Endothelial cell of umbilical vein (primary cell): ENCODE measurements at regions not wholly inside any gene's neighbourhood (a gene's known extent, or its start where the extent isn't known, plus 50 kb on each side); places are given as distances from the start of the nearest gene placed in this dataset.

Experiments
- BruUV-seq: library from RNA; stranded (reverse); fragments of 400-500 nt; replicated peaks from 2 replicates; lab custom pipeline; 2021; lab: Mats Ljungman, UMichigan
- CTCF ChIA-PET: fragments of 300-600, 350-600 bp; sonication (Branson Sonifier 250); formaldehyde crosslinking; loops from one replicate; lab custom pipeline; 2021; ENCODE audit warnings: antibody characterized with exemption, inconsistent platforms; lab: Charles Lee
- POLR2A ChIA-PET: fragments of 300-600, 350-600 bp; sonication (Branson Sonifier 250); formaldehyde crosslinking; loops from one replicate; lab custom pipeline; 2021; ENCODE audit warnings: antibody characterized with exemption, inconsistent platforms; lab: Charles Lee
- DNase-seq: peaks from one replicate; pipeline ENCODE4 v3.0.0-alpha.2; 2011; ENCODE audit warnings: low read depth, low spot score
- FAIRE-seq: peaks from 2 replicates; lab custom pipeline; 2011; peaks lifted over from hg19 to GRCh38; lab: Jason Lieb, UNC
- H2AFZ ChIP-seq: 2 replicates; pipeline ENCODE4 v1.6.0; 2012; ENCODE audit warnings: low read depth, low read length, control low read depth, inconsistent platforms
- H3K27ac ChIP-seq: 2 replicates; pipeline ENCODE4 v1.5.1; 2011; ENCODE audit warnings: low read depth, mild to moderate bottlenecking, control low read depth, low read length, moderate library complexity; ENCODE audit not compliant: insufficient read depth
- H3K27me3 ChIP-seq, 2 experiments: 2 replicates each; pipeline versions ENCODE4 v1.6.0 to v1.6.1; 2011; ENCODE audit warnings: low read length in 2 of 2, mixed read lengths in 1 of 2; ENCODE audit not compliant: control insufficient read depth in 2 of 2, insufficient read depth in 2 of 2
- H3K36me3 ChIP-seq, 2 experiments: 2 replicates in 1 of 2; 3 replicates in 1 of 2; pipeline ENCODE4 v1.5.1; 2011; ENCODE audit warnings: low read length in 2 of 2, mild to moderate bottlenecking in 1 of 2, moderate library complexity in 1 of 2; ENCODE audit not compliant: control insufficient read depth in 2 of 2, insufficient read depth in 2 of 2; ENCODE audit errors: extremely low read depth in 1 of 2
- H3K4me1 ChIP-seq: 3 replicates; pipeline ENCODE4 v1.5.1; 2011; ENCODE audit warnings: mild to moderate bottlenecking, low read length; ENCODE audit not compliant: control insufficient read depth, insufficient read depth; ENCODE audit errors: extremely low read depth
- H3K4me2 ChIP-seq: 2 replicates; pipeline ENCODE4 v1.6.1; 2011; ENCODE audit warnings: low read length, control low read depth, mixed read lengths; ENCODE audit not compliant: insufficient read depth
- H3K4me3 ChIP-seq, 3 experiments: fragments of 200-600 bp in 1 of 3; sonication (generic), shearing (Covaris generic) in 1 of 3; replicated peaks in 1 of 3; 2 replicates each; pipeline ENCODE4 v1.5.1; 2011 to 2016; ENCODE audit warnings: control low read depth in 3 of 3, low read length in 3 of 3, mild to moderate bottlenecking in 2 of 3, inconsistent platforms in 1 of 3, low read depth in 1 of 3, moderate library complexity in 1 of 3; ENCODE audit not compliant: insufficient read depth in 1 of 3
- H3K79me2 ChIP-seq: 2 replicates; pipeline ENCODE4 v1.6.0; 2012; ENCODE audit warnings: low read length, inconsistent platforms; ENCODE audit not compliant: control insufficient read depth, insufficient read depth
- H3K9ac ChIP-seq: replicated peaks from 2 replicates; pipeline ENCODE3; 2011; ENCODE audit warnings: low read length, control low read depth; ENCODE audit not compliant: insufficient read depth; ENCODE audit errors: extremely low read depth
- H3K9me1 ChIP-seq: replicated peaks from 3 replicates; pipeline ENCODE4 v1.6.0; 2011; ENCODE audit warnings: mild to moderate bottlenecking, low read length; ENCODE audit not compliant: control insufficient read depth, insufficient read depth; ENCODE audit errors: extremely low read depth
- H3K9me3 ChIP-seq: replicated peaks from 2 replicates; pipeline ENCODE4 v1.5.1; 2012; ENCODE audit warnings: low read length, inconsistent platforms; ENCODE audit not compliant: control insufficient read depth, insufficient read depth
- H4K20me1 ChIP-seq: replicated peaks from 2 replicates; pipeline ENCODE3; 2011; ENCODE audit warnings: mild to moderate bottlenecking, low read length; ENCODE audit not compliant: control insufficient read depth, insufficient read depth; ENCODE audit errors: extremely low read depth
- EZH2 ChIP-seq: IDR thresholded peaks from 2 replicates; pipeline ENCODE4 v1.6.1; 2012; ENCODE audit warnings: borderline replicate concordance, low read depth, mild to moderate bottlenecking, moderate library complexity, low read length, inconsistent platforms; ENCODE audit not compliant: severe bottlenecking
- FOS ChIP-seq: IDR thresholded peaks from 2 replicates; pipeline ENCODE4 v1.6.1; 2011; ENCODE audit warnings: mild to moderate bottlenecking, low read length, moderate library complexity, borderline replicate concordance; ENCODE audit not compliant: insufficient read depth
- GATA2 ChIP-seq: IDR thresholded peaks from 2 replicates; pipeline ENCODE4 v1.7.0; 2011; ENCODE audit warnings: low read depth, mild to moderate bottlenecking, moderate library complexity, mixed read lengths, low read length; ENCODE audit not compliant: insufficient read length, insufficient read depth
- JUN ChIP-seq: IDR thresholded peaks from 2 replicates; pipeline ENCODE4 v1.6.1; 2011; ENCODE audit warnings: borderline replicate concordance, low read depth; ENCODE audit not compliant: insufficient read length, insufficient read depth
- MYC ChIP-seq: IDR thresholded peaks from one replicate; pipeline ENCODE4 v1.6.1; 2011; ENCODE audit warnings: mild to moderate bottlenecking, low read depth, low read length
- POLR2A ChIP-seq: IDR thresholded peaks from 2 replicates; pipeline ENCODE4 v1.6.1; 2012; ENCODE audit warnings: low read depth, mild to moderate bottlenecking, control low read depth, low read length
- POLR2AphosphoS5 ChIP-seq: IDR thresholded peaks from 2 replicates; pipeline ENCODE4 v1.6.1; 2012; ENCODE audit warnings: low read depth, mild to moderate bottlenecking, control low read depth, low read length, moderate library complexity; ENCODE audit not compliant: insufficient read depth
- dilution Hi-C: fragments of 300-500 bp; cut with MboI; formaldehyde crosslinking; loops from one replicate; pipeline ENCODE4 v1.15.0; 2019; ENCODE audit warnings: low sequenced_read_pairs; ENCODE audit not compliant: extremely low pct_ligation_motif_present
- intact Hi-C: fragments of 100-400 bp; cut with micrococcal nuclease; formaldehyde crosslinking; loops from one replicate; pipeline ENCODE4 v1.10.0; 2022
- TF ChIP-seq, protein P1 (sequence below), 2 donors: IDR thresholded peaks; 1 replicate in 1 of 2; 2 replicates in 1 of 2; pipeline ENCODE4 v1.5.1; 2011; ENCODE audit warnings: low read length in 2 of 2, mild to moderate bottlenecking in 2 of 2, moderate library complexity in 2 of 2, control low read depth in 1 of 2, inconsistent platforms in 1 of 2, low read depth in 1 of 2; ENCODE audit not compliant: insufficient read depth in 1 of 2; ENCODE audit errors: extremely low read depth in 1 of 2
- TF ChIP-seq, protein P2 (sequence below): IDR thresholded peaks from 2 replicates; pipeline ENCODE4 v1.6.1; 2011; ENCODE audit not compliant: insufficient read depth, insufficient read length

DNA sequence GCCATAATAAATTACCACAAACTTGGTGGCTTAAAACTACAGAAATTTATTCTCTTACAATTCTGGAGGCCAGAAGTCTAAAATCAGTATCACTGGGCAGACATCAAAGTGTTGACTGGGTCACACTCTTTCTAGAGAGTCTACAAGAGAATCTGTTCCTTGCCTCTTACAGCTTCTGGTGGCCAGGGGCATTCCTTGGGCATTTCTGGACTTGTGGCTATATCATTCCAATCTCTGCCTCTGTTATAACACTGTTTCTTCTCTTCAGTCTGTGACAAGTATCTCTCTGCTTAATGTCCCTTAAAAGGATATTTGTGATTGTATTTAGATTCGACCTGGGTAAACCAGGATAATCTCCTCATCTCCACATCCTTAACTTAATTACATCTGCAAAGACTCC is 207.3 kb upstream of the DCAF8L1 start:
- Histone ChIP-seq H3K27ac (peak overlapping the region; percentile 34), H3K36me3 (no peaks in the 10 kb centered on the region), H3K9ac (no peak overlapping the region), H3K4me3 (no peak overlapping the region), H3K9me3 (no peaks in the 10 kb centered on the region), H3K79me2 (no peaks in the 10 kb centered on the region), H3K4me1 (peaks cover 5% of the 10 kb centered on the region), H2AFZ (no peak overlapping the region), H3K4me2 (no peak overlapping the region), H3K9me1 (no peaks in the 10 kb centered on the region), H3K27me3 (no peaks in the 10 kb centered on the region), H4K20me1 (no peaks in the 10 kb centered on the region)
- TSS peak; percentile 93 for BruUV-seq
- dilution Hi-C loops = no loop called here
- FAIRE-seq (no peak), DNase-seq (no peak)
- POLR2A ChIA-PET = no interaction called here
- CTCF ChIA-PET = interaction anchor here (1.4 kb wide), 1 partner anchor 1715 kb away, joined by 4 read pairs; no protein-coding TSS in a partner anchor
- intact Hi-C loops = no loop called here
- TF ChIP-seq JUN = no peak
- no peak for TF ChIP-seq GATA2
- TF ChIP-seq, protein P1, sequence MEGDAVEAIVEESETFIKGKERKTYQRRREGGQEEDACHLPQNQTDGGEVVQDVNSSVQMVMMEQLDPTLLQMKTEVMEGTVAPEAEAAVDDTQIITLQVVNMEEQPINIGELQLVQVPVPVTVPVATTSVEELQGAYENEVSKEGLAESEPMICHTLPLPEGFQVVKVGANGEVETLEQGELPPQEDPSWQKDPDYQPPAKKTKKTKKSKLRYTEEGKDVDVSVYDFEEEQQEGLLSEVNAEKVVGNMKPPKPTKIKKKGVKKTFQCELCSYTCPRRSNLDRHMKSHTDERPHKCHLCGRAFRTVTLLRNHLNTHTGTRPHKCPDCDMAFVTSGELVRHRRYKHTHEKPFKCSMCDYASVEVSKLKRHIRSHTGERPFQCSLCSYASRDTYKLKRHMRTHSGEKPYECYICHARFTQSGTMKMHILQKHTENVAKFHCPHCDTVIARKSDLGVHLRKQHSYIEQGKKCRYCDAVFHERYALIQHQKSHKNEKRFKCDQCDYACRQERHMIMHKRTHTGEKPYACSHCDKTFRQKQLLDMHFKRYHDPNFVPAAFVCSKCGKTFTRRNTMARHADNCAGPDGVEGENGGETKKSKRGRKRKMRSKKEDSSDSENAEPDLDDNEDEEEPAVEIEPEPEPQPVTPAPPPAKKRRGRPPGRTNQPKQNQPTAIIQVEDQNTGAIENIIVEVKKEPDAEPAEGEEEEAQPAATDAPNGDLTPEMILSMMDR (IDR thresholded peaks at IDR 0.05; ENCODE audit: extremely low read depth in 1 of 2, insufficient read depth in 1 of 2, low read depth in 1 of 2, low read length in 2 of 2) = no peak
- no peak for TF ChIP-seq POLR2AphosphoS5
- TF ChIP-seq MYC = no peak
- no peak for TF ChIP-seq POLR2A

DNA sequence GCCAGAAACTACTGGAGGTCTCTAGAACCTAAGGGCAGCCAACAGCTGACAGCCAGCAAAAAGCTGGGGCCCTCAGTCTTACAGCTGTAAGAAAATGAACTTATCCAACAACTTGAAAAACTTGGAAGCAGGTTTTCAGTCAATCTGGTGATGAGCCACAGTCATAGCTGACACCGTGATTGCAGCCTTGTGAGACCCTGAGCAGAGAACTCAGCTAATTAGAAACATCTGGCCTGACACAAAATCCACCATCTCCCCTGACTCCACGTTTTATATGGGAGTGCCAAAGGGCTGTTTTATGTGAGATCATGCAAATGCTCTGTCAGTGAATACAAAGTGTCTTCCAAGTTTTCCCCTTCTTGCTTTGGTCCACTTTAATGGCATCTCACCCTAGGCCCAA is 198.8 kb upstream of the DCAF8L1 start:
- H3K27ac ChIP-seq = no peak overlapping the region
- dilution Hi-C loops (no loop called here), intact Hi-C loops (no loop called here)
- no peaks in the 10 kb centered on the region for H3K79me2 ChIP-seq
- H3K36me3 ChIP-seq = no peaks in the 10 kb centered on the region
- no peaks in the 10 kb centered on the region for H3K27me3 ChIP-seq
- DNase-seq = no peak
- no TSS peak for BruUV-seq
- no peak overlapping the region for H3K9ac ChIP-seq
- TF ChIP-seq MYC (no peak), GATA2 (no peak), FOS (no peak), JUN (no peak), EZH2 (no peak), POLR2AphosphoS5 (no peak), POLR2A (no peak)
- TF ChIP-seq, protein P2, sequence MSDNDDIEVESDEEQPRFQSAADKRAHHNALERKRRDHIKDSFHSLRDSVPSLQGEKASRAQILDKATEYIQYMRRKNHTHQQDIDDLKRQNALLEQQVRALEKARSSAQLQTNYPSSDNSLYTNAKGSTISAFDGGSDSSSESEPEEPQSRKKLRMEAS = no peak
- TF ChIP-seq, protein P1 (IDR thresholded peaks at IDR 0.05; ENCODE audit: extremely low read depth in 1 of 2, insufficient read depth in 1 of 2, low read depth in 1 of 2, low read length in 2 of 2) = no peak
- H2AFZ ChIP-seq = no peak overlapping the region
- H3K4me3 ChIP-seq = no peak overlapping the region
- CTCF ChIA-PET = no interaction called here
- no peak for FAIRE-seq
- no peaks in the 10 kb centered on the region for H3K9me1 ChIP-seq
- no peaks in the 10 kb centered on the region for H3K9me3 ChIP-seq
- no peak overlapping the region for H3K4me2 ChIP-seq
- no peaks in the 10 kb centered on the region for H4K20me1 ChIP-seq
- POLR2A ChIA-PET = no interaction called here
- no peaks in the 10 kb centered on the region for H3K4me1 ChIP-seq
